ENCODE measurements at regions not wholly inside any gene's neighbourhood (a gene's known extent, or its start where the extent isn't known, plus 50 kb on each side); places are given as distances from the start of the nearest gene placed in this dataset.

DNA sequence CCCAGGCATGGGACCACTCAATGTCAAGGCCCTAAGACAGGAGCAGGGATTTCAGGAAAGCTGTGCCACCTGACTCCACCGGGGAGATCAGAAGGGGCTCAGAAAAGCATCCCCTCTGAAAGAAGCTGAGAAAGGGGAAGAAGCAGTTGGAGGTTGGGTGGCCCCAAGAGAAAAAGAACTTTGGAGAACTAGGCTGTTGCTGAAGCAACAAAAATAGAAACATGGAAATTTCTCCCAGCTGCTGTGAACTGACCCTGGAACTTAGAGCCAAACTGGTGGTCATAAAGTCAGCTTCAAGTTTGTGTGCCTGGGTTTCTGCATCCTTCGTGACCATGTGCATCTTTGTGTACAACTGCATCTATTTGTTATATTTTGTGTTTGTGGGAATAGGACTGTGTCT is 534.5 kb downstream of the MAFB start:
- no peaks in the 10 kb centered on the region for H3K79me2 ChIP-seq (ENCODE audit: control insufficient read depth, low read length)
- no peak overlapping the region for H3K4me3 ChIP-seq (ENCODE audit: low read length)
- H3K4me2 ChIP-seq (ENCODE audit: low read length): no peak overlapping the region
- H3K36me3 ChIP-seq (ENCODE audit: control insufficient read depth, low read length): no peaks in the 10 kb centered on the region
- no peaks in the 10 kb centered on the region for H4K20me1 ChIP-seq (ENCODE audit: control insufficient read depth, insufficient read depth, low read depth, low read length)
- no peaks in the 10 kb centered on the region for H3K27me3 ChIP-seq (ENCODE audit: control insufficient read depth, low read length)
- H3K4me1 ChIP-seq (ENCODE audit: control insufficient read depth, low read length): no peaks in the 10 kb centered on the region
- no peak overlapping the region for H3K27ac ChIP-seq (ENCODE audit: low read depth, low read length)
- H3K9me2 ChIP-seq (replicated peaks; ENCODE audit: control insufficient read depth, low read length): no peaks in the 10 kb centered on the region
- H3K9me3 ChIP-seq (ENCODE audit: control insufficient read depth, insufficient read depth, low read length): no peaks in the 10 kb centered on the region
- H3F3A ChIP-seq (ENCODE audit: control insufficient read depth, insufficient read depth): no peaks in the 10 kb centered on the region
- TF ChIP-seq, protein P1, sequence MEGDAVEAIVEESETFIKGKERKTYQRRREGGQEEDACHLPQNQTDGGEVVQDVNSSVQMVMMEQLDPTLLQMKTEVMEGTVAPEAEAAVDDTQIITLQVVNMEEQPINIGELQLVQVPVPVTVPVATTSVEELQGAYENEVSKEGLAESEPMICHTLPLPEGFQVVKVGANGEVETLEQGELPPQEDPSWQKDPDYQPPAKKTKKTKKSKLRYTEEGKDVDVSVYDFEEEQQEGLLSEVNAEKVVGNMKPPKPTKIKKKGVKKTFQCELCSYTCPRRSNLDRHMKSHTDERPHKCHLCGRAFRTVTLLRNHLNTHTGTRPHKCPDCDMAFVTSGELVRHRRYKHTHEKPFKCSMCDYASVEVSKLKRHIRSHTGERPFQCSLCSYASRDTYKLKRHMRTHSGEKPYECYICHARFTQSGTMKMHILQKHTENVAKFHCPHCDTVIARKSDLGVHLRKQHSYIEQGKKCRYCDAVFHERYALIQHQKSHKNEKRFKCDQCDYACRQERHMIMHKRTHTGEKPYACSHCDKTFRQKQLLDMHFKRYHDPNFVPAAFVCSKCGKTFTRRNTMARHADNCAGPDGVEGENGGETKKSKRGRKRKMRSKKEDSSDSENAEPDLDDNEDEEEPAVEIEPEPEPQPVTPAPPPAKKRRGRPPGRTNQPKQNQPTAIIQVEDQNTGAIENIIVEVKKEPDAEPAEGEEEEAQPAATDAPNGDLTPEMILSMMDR (IDR thresholded peaks at IDR 0.05; ENCODE audit: low read depth, low read length, poor library complexity, severe bottlenecking): no peak
- no peak for TF ChIP-seq EZH2phosphoT487 (IDR thresholded peaks at IDR 0.05; ENCODE audit: borderline replicate concordance, low read length)

DNA sequence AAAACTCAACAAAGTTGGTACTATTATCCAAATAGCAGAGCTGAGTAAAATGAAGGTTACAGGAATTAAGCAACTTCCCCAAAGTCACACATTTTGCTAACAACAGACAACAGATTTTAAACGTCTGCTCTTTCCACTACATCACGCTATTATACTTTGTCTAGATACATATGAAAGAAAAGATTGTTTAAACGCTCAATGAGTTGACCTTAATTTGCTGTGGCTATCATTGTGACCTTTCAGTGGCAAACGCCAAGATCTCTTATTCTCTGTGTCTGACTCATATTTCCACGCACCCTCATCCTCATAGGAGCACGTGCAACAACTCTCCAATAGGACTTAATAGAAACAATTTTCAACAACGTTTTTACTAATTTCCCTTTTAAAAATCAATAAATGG is 540.1 kb downstream of the MAFB start:
- no peaks in the 10 kb centered on the region for H3K9me3 ChIP-seq (ENCODE audit: control insufficient read depth, insufficient read depth, low read length)
- no peaks in the 10 kb centered on the region for H3K27me3 ChIP-seq (ENCODE audit: control insufficient read depth, low read length)
- H3K79me2 ChIP-seq (ENCODE audit: control insufficient read depth, low read length): no peaks in the 10 kb centered on the region
- H3K4me3 ChIP-seq (ENCODE audit: low read length): no peak overlapping the region
- H3F3A ChIP-seq (ENCODE audit: control insufficient read depth, insufficient read depth): no peaks in the 10 kb centered on the region
- no peak overlapping the region for H3K27ac ChIP-seq (ENCODE audit: low read depth, low read length)
- TF ChIP-seq EZH2phosphoT487 (IDR thresholded peaks at IDR 0.05; ENCODE audit: borderline replicate concordance, low read length): no peak
- TF ChIP-seq, protein P1 (IDR thresholded peaks at IDR 0.05; ENCODE audit: low read depth, low read length, poor library complexity, severe bottlenecking): no peak
- H3K4me1 ChIP-seq (ENCODE audit: control insufficient read depth, low read length): no peaks in the 10 kb centered on the region
- H3K4me2 ChIP-seq (ENCODE audit: low read length): no peak overlapping the region
- no peaks in the 10 kb centered on the region for H4K20me1 ChIP-seq (ENCODE audit: control insufficient read depth, insufficient read depth, low read depth, low read length)
- no peaks in the 10 kb centered on the region for H3K9me2 ChIP-seq (replicated peaks; ENCODE audit: control insufficient read depth, low read length)
- H3K36me3 ChIP-seq (ENCODE audit: control insufficient read depth, low read length): no peaks in the 10 kb centered on the region

DNA sequence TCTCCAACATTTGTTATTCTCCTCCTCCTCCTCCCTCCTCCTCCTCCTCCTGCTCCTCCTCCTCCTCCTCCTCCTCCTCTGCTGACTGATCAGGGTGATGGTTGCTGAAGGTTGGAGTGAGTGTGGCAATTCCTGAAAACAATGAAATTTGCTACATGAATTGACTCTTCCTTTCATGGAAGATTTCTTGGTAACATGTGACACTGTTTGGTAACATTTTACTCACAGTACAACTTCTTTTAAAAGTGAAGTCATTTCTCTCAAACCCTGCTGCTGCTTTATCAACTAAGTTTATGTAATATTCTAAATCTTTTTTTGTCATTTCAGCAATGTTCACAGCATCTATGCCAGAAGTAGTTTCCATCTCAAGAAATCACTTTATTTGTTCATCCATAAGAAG is 543.0 kb downstream of the MAFB start:
- Histone ChIP-seq H3K4me3 (ENCODE audit: low read length) (no peak overlapping the region), H3K36me3 (ENCODE audit: control insufficient read depth, low read length) (no peaks in the 10 kb centered on the region), H3K27me3 (ENCODE audit: control insufficient read depth, low read length) (no peaks in the 10 kb centered on the region), H4K20me1 (ENCODE audit: control insufficient read depth, insufficient read depth, low read depth, low read length) (no peaks in the 10 kb centered on the region), H3K4me1 (ENCODE audit: control insufficient read depth, low read length) (no peaks in the 10 kb centered on the region), H3K79me2 (ENCODE audit: control insufficient read depth, low read length) (no peaks in the 10 kb centered on the region), H3K9me3 (ENCODE audit: control insufficient read depth, insufficient read depth, low read length) (no peaks in the 10 kb centered on the region), H3K9me2 (replicated peaks; ENCODE audit: control insufficient read depth, low read length) (no peaks in the 10 kb centered on the region), H3F3A (ENCODE audit: control insufficient read depth, insufficient read depth) (no peaks in the 10 kb centered on the region), H3K27ac (ENCODE audit: low read depth, low read length) (no peak overlapping the region), H3K4me2 (ENCODE audit: low read length) (no peak overlapping the region)
- no peak for TF ChIP-seq EZH2phosphoT487 (IDR thresholded peaks at IDR 0.05; ENCODE audit: borderline replicate concordance, low read length)
- TF ChIP-seq, protein P1 (IDR thresholded peaks at IDR 0.05; ENCODE audit: low read depth, low read length, poor library complexity, severe bottlenecking): no peak

DNA sequence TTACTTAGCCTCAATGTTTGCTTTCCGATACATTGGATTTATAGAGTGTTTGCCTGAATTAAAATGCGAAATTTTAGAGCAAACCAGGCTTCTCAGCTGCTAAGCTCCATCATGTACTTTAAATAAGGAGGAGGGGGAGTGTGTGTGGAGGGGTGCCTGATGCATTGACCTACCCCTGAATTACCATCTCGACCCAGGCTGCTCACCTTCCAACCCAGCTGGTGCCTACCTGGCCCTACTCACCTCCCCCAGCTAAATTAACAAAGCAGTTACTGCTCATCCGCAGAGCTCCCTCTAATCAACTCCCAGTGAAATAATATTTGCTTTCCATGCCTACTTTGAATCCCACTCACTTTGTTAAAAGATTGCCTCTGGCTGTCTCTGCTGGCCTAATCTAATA is 544.5 kb downstream of the MAFB start:
- TF ChIP-seq, protein P1 (IDR thresholded peaks at IDR 0.05; ENCODE audit: low read depth, low read length, poor library complexity, severe bottlenecking): no peak
- no peaks in the 10 kb centered on the region for H3K9me2 ChIP-seq (replicated peaks; ENCODE audit: control insufficient read depth, low read length)
- no peaks in the 10 kb centered on the region for H3K36me3 ChIP-seq (ENCODE audit: control insufficient read depth, low read length)
- no peaks in the 10 kb centered on the region for H3K79me2 ChIP-seq (ENCODE audit: control insufficient read depth, low read length)
- no peak overlapping the region for H3K27ac ChIP-seq (ENCODE audit: low read depth, low read length)
- H3K4me2 ChIP-seq (ENCODE audit: low read length): no peak overlapping the region
- no peaks in the 10 kb centered on the region for H3F3A ChIP-seq (ENCODE audit: control insufficient read depth, insufficient read depth)
- no peak overlapping the region for H3K4me3 ChIP-seq (ENCODE audit: low read length)
- H3K27me3 ChIP-seq (ENCODE audit: control insufficient read depth, low read length): no peaks in the 10 kb centered on the region
- no peaks in the 10 kb centered on the region for H4K20me1 ChIP-seq (ENCODE audit: control insufficient read depth, insufficient read depth, low read depth, low read length)
- no peaks in the 10 kb centered on the region for H3K4me1 ChIP-seq (ENCODE audit: control insufficient read depth, low read length)
- no peaks in the 10 kb centered on the region for H3K9me3 ChIP-seq (ENCODE audit: control insufficient read depth, insufficient read depth, low read length)

Measured in DOHH2 (cell line).